Nephron progenitor cell (in vitro differentiated cells): ENCODE measurements at regions not wholly inside any gene's neighbourhood (a gene's known extent, or its start where the extent isn't known, plus 50 kb on each side); places are given as distances from the start of the nearest gene placed in this dataset.

Source experiments
- DNase-seq: peaks from one replicate; pipeline ENCODE4 v3.0.0; 2021
- H3K27ac Mint-ChIP-seq: 2 replicates; pipeline ENCODE4 v1.8.0; 2021; ENCODE audit warnings: mild to moderate bottlenecking, moderate library complexity, mixed read lengths
- H3K27me3 Mint-ChIP-seq: 2 replicates; pipeline ENCODE4 v1.8.0; 2021; ENCODE audit warnings: mild to moderate bottlenecking, low read depth, mixed read lengths; ENCODE audit not compliant: poor library complexity
- H3K36me3 Mint-ChIP-seq: 2 replicates; pipeline ENCODE4 v1.8.0; 2021; ENCODE audit warnings: low read depth, mixed read lengths
- H3K4me1 Mint-ChIP-seq: 2 replicates; pipeline ENCODE4 v1.8.0; 2021; ENCODE audit warnings: mixed read lengths
- H3K4me3 Mint-ChIP-seq: 2 replicates; pipeline ENCODE4 v1.8.0; 2021; ENCODE audit warnings: mild to moderate bottlenecking, moderate library complexity, mixed read lengths
- H3K9me3 Mint-ChIP-seq: 2 replicates; pipeline ENCODE4 v1.8.0; 2021; ENCODE audit warnings: mild to moderate bottlenecking, moderate library complexity, mixed read lengths
- TF ChIP-seq, protein P1 (sequence below): fragments of 200-600 bp; sonication (generic); IDR thresholded peaks from 2 replicates; pipeline ENCODE4 v1.5.0; 2021; ENCODE audit warnings: antibody characterized with exemption

DNA sequence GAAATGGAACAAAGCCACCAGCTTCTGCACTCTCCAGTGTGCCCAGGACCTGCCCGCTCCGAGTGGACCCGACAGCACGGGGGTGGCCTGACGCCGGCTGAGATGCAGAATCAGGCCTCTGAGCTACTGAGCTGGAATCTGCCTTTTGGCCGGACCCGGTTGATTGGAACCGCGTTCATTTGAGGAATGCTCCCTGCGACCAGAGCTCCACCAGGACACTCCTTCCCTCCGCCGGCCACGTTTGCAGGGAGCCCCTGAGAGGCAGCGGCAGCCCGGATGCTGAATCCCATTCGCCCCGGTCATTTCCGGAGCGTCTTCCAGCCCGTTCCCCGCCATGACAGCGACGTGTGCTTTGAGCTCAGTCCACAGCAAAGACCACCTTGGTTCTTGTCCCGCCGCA is 392.7 kb downstream of the THBS2 start:
- TF ChIP-seq, protein P1, sequence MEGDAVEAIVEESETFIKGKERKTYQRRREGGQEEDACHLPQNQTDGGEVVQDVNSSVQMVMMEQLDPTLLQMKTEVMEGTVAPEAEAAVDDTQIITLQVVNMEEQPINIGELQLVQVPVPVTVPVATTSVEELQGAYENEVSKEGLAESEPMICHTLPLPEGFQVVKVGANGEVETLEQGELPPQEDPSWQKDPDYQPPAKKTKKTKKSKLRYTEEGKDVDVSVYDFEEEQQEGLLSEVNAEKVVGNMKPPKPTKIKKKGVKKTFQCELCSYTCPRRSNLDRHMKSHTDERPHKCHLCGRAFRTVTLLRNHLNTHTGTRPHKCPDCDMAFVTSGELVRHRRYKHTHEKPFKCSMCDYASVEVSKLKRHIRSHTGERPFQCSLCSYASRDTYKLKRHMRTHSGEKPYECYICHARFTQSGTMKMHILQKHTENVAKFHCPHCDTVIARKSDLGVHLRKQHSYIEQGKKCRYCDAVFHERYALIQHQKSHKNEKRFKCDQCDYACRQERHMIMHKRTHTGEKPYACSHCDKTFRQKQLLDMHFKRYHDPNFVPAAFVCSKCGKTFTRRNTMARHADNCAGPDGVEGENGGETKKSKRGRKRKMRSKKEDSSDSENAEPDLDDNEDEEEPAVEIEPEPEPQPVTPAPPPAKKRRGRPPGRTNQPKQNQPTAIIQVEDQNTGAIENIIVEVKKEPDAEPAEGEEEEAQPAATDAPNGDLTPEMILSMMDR, result no peak
- Mint-ChIP-seq H3K27ac (no peak overlapping the region), H3K4me1 (peaks cover 18% of the 10 kb centered on the region), H3K4me3 (no peak overlapping the region), H3K36me3 (no peaks in the 10 kb centered on the region), H3K27me3 (no peaks in the 10 kb centered on the region), H3K9me3 (no peaks in the 10 kb centered on the region)
- DNase-seq, result no peak

DNA sequence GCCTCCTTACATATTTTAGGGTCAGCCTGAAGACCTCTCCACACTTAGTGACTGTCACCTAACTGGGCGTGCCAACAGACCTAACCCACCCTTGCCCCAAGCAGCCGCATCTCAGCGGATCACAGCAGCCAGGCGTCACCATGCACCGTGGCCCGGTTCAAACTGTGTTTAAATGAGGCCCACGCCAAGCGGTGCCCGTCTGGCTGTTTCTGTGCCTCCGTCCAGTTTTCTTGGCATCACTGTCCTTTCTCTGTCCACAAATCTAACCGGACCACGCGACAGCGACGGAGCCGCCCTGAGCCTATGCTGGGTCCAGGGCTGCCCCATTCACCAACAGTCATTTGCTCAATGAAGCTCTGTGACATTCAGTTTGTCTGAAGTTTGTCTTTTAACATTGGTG is 393.3 kb downstream of the THBS2 start:
- TF ChIP-seq, protein P1, result no peak
- DNase-seq, result no peak

DNA sequence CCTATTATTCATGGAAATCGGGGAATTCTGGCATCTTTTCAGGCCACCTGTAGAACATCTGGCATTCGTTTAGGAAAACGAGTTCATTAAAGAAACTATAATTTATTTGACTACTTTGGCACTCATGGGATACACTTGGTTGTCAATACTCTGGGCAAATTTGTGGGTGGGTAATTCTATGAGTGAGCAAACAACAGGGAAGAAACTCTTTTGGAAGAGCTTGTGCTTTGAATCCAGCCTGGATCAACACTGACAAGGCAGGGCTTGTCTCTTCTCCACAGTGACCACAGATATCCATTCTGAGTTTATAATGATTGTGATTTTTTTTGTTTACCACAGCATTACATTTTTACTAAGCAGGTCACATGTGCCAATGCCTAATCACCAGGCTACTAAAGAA is 394.7 kb downstream of the THBS2 start:
- Mint-ChIP-seq H3K4me1 (peaks cover 18% of the 10 kb centered on the region), H3K27me3 (no peaks in the 10 kb centered on the region), H3K36me3 (no peaks in the 10 kb centered on the region), H3K4me3 (no peak overlapping the region), H3K9me3 (no peaks in the 10 kb centered on the region), H3K27ac (no peak overlapping the region)
- no peak for DNase-seq
- TF ChIP-seq, protein P1, result no peak

More for the DNA sequence above, 393.3 kb downstream of the THBS2 start:
- Mint-ChIP-seq H3K4me3 (no peak overlapping the region), H3K27ac (no peak overlapping the region), H3K9me3 (no peaks in the 10 kb centered on the region), H3K36me3 (no peaks in the 10 kb centered on the region), H3K27me3 (no peaks in the 10 kb centered on the region), H3K4me1 (peaks cover 18% of the 10 kb centered on the region)

DNA sequence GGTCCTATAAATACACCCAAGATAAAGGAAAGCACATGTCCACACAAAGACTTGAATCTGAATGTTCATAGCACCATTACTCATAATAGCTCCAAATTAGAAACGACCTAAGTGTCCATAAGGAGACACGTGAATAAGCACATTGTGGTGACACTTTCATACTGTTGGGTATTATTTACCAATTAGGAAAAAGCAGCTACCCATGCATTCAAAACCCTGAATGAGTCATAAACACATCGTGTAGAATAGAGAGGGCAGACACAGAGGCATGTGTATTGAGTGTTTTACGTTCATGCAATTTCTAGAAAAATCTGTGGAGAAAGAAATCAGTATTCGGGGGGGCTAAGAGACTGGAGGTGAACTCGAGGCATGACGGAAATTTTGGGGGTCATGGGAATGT is 396.7 kb downstream of the THBS2 start:
- DNase-seq, result no peak
- no peaks in the 10 kb centered on the region for H3K9me3 Mint-ChIP-seq
- H3K4me1 Mint-ChIP-seq, result peaks cover 18% of the 10 kb centered on the region
- no peaks in the 10 kb centered on the region for H3K36me3 Mint-ChIP-seq
- H3K27ac Mint-ChIP-seq, result no peak overlapping the region
- TF ChIP-seq, protein P1, result no peak
- no peaks in the 10 kb centered on the region for H3K27me3 Mint-ChIP-seq
- no peak overlapping the region for H3K4me3 Mint-ChIP-seq

DNA sequence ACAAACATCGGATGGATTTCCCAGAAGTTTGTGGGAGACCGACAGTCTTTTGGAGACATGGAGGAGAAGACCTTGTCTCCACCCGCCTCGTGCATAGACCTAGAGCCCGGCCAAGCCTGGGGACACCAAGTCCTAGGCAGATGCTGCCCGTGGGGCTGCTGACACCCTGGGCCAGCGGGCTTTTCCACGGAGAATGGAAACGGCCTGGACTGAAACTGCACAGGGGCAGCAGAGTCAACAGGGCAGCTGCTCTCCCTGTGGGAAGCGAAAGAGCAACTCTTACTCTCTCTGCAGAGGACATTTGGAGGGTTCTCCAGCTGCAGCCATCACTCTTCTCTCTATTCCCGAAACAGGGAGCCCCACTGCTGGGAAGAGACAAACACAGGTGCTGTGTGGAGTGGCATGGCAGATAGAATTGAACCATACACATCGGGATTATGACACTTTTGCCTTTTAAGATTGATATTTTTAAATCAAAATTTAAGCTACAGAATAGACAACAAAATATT is 401.2 kb downstream of the THBS2 start:
- Mint-ChIP-seq H3K4me3 (no peak overlapping the region), H3K36me3 (no peaks in the 10 kb centered on the region), H3K27me3 (no peaks in the 10 kb centered on the region), H3K27ac (no peak overlapping the region), H3K9me3 (peaks cover 3% of the 10 kb centered on the region), H3K4me1 (peaks cover 7% of the 10 kb centered on the region)
- TF ChIP-seq, protein P1, result no peak
- no peak for DNase-seq
